ENCODE measurements at regions not wholly inside any gene's neighbourhood (a gene's known extent, or its start where the extent isn't known, plus 50 kb on each side); places are given as distances from the start of the nearest gene placed in this dataset.

- no peak overlapping the region for H3K27ac Mint-ChIP-seq (ENCODE audit: unreplicated experiment)
- no peak overlapping the region for H3K4me3 Mint-ChIP-seq (ENCODE audit: unreplicated experiment)
- no peak for TF ChIP-seq CTCF (IDR thresholded peaks at IDR 0.05; ENCODE audit: unreplicated experiment)
- DNase-seq (ENCODE audit: low spot score), result no peak
- no peaks in the 10 kb centered on the region for H3K36me3 Mint-ChIP-seq (ENCODE audit: low read depth, unreplicated experiment)
- H3K27me3 Mint-ChIP-seq (ENCODE audit: unreplicated experiment), result no peaks in the 10 kb centered on the region
- H3K4me1 Mint-ChIP-seq (ENCODE audit: unreplicated experiment), result peaks cover 17% of the 10 kb centered on the region
- H3K9me3 Mint-ChIP-seq (ENCODE audit: unreplicated experiment), result no peaks in the 10 kb centered on the region
Observed at GRCh38 chr9:13615660-13616490, 336.4 kb upstream of the MPDZ start.

GRCh38 chr9:13614060-13614459 lies 334.6 kb upstream of the MPDZ start:
- Mint-ChIP-seq H3K9me3 (ENCODE audit: unreplicated experiment) (no peaks in the 10 kb centered on the region), H3K4me3 (ENCODE audit: unreplicated experiment) (no peak overlapping the region), H3K36me3 (ENCODE audit: low read depth, unreplicated experiment) (no peaks in the 10 kb centered on the region), H3K27me3 (ENCODE audit: unreplicated experiment) (no peaks in the 10 kb centered on the region), H3K4me1 (ENCODE audit: unreplicated experiment) (peaks cover 11% of the 10 kb centered on the region), H3K27ac (ENCODE audit: unreplicated experiment) (no peak overlapping the region)
- TF ChIP-seq CTCF (IDR thresholded peaks at IDR 0.05; ENCODE audit: unreplicated experiment), result no peak
- DNase-seq (ENCODE audit: low spot score), result no peak

- Mint-ChIP-seq H3K36me3 (ENCODE audit: low read depth, unreplicated experiment) (no peaks in the 10 kb centered on the region), H3K27ac (ENCODE audit: unreplicated experiment) (no peak overlapping the region), H3K27me3 (ENCODE audit: unreplicated experiment) (no peaks in the 10 kb centered on the region), H3K9me3 (ENCODE audit: unreplicated experiment) (no peaks in the 10 kb centered on the region), H3K4me3 (ENCODE audit: unreplicated experiment) (no peak overlapping the region), H3K4me1 (ENCODE audit: unreplicated experiment) (peaks cover 14% of the 10 kb centered on the region)
- TF ChIP-seq CTCF (IDR thresholded peaks at IDR 0.05; ENCODE audit: unreplicated experiment), result no peak
- no peak for DNase-seq (ENCODE audit: low spot score)
Observed at GRCh38 chr9:13613296-13613695, 333.8 kb upstream of the MPDZ start.

- H3K36me3 Mint-ChIP-seq (ENCODE audit: low read depth, unreplicated experiment), result peaks cover 7% of the 10 kb centered on the region
- no peak for DNase-seq (ENCODE audit: low spot score)
- TF ChIP-seq CTCF (IDR thresholded peaks at IDR 0.05; ENCODE audit: unreplicated experiment), result no peak
- H3K27me3 Mint-ChIP-seq (ENCODE audit: unreplicated experiment), result no peaks in the 10 kb centered on the region
- H3K27ac Mint-ChIP-seq (ENCODE audit: unreplicated experiment), result no peak overlapping the region
- H3K9me3 Mint-ChIP-seq (ENCODE audit: unreplicated experiment), result no peaks in the 10 kb centered on the region
- peaks cover 28% of the 10 kb centered on the region for H3K4me1 Mint-ChIP-seq (ENCODE audit: unreplicated experiment)
- no peak overlapping the region for H3K4me3 Mint-ChIP-seq (ENCODE audit: unreplicated experiment)
Observed at GRCh38 chr9:13608451-13608850, 329.0 kb upstream of the MPDZ start.

Data from endothelial cell (in vitro differentiated cells).